ENCODE measurements at regions not wholly inside any gene's neighbourhood (a gene's known extent, or its start where the extent isn't known, plus 50 kb on each side); places are given as distances from the start of the nearest gene placed in this dataset.

GRCh38 chr4:45776146-45776545 lies 347.7 kb downstream of the GABRG1 start:
- DNase-seq: no peak

- DNase-seq: no peak
Observed at GRCh38 chr4:45770958-45771357, 352.9 kb downstream of the GABRG1 start.

- DNase-seq: no peak
Observed at GRCh38 chr4:45765521-45765920, 358.3 kb downstream of the GABRG1 start.

GRCh38 chr4:45751877-45752530 lies 371.9 kb downstream of the GABRG1 start:
- no peak for DNase-seq

- no peak for DNase-seq
Observed at GRCh38 chr4:45750721-45751120, 373.1 kb downstream of the GABRG1 start.

DNA sequence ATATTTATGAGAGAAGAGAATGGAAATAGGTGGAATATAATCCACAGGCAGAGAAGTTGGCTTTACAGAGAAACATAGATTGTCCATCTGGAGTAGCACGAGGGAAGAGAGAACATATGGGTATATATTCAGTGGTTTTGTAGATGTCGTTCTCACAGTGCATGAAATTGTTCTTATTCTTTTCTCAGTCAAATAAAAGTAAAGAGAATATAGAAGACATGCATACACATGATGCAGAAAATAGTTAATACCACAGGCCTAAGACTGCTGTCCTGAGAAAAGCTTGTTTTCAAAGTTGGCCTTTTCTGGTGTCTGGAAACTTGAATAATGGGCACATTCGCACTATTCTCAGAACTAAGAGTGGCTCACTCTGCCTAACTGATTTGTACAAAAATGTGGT lies 378.1 kb downstream of the GABRG1 start:
- no peak for DNase-seq

GRCh38 chr4:45741897-45742296 lies 382.0 kb downstream of the GABRG1 start:
- no peak for DNase-seq

DNA sequence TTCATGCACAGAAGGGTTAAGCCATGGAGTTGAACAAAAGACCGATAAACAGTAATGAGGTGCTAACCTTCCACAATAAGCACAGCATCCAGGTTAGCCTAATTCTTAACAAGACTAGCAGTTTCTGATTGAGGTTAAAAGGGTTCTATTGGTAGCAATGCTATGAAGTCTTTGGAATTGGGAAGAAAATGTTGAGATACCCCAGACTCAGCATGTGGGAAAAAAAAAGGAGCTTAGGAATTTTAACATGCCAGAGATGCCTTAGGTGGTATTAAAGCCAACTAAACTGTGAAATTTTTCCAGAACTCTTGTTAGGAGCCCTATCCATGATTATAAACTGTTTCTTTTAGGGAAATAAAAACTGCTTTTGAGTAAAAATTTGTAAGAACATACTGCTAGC lies 391.7 kb downstream of the GABRG1 start:
- DNase-seq: no peak

DNA sequence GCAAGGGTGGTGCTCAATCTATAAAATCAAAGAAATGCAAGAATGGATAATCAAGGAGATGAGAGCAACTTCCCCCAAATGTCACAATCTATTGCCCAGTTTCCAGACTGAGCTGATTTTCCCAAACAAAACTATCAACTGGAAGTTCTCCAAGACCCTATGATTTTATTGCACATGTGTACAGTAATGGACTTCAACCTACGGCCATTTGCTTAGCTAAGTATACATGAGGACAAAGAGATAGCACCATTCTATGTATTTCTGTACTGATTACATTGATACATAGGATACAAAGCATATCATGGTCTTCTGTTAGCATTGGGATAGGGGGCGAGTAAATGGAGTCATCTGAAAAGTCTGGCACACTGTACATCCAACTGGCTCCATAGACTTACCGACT lies 407.8 kb downstream of the GABRG1 start:
- no peak for DNase-seq

- DNase-seq: no peak
Observed at GRCh38 chr4:45713996-45714395, 409.9 kb downstream of the GABRG1 start.

DNA sequence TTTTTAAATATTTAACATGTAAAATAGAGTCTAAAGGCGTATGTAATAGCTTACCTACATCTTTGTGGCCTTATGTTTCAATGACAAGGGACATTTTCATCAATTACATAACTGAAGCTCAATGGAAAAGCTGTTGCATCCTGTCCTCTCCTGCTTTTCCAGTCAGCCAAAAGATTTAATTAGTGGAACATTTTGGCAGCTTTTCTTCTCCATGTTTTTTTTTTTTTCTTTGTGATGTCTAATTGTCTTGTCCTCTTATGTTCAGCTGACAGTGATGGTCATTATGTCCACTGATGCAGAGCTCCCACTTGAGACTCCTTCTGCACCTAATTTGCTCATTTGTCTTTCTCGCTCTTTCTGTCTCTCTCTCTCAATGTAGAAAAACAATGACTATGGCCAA lies 422.2 kb downstream of the GABRG1 start:
- DNase-seq: no peak

- DNase-seq: no peak
Observed at GRCh38 chr4:45693746-45694145, 430.1 kb downstream of the GABRG1 start.

DNA sequence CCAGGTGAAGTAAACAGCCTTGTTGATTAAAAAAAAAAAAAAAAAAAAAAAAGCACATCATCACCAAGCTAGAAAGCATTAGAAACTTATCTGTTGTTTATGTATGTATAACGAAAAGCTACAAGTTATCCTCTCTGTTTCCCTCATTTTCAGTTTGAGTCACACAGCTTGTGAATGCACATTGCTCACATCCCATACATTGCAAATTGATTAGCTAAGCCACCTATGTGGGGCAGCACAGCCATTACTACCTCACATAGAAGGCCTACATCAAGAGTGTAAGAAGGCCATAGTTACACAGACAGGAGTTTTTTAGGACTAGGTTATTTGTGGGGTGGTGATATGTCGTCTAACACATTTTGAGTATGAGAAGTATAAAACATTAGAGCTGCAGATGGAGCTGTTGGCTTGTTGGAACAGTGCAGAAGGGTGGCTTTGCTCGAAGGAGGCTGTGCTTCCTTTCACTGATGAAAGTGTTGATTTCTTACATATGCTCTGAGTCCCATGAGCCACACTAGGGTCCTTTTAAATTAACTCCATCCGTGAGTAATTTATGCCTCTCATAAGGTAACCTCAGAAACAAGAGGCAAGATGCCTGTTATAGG lies 431.6 kb downstream of the GABRG1 start:
- DNase-seq: no peak

GRCh38 chr4:45688341-45688740 lies 435.5 kb downstream of the GABRG1 start:
- no peak for DNase-seq

DNA sequence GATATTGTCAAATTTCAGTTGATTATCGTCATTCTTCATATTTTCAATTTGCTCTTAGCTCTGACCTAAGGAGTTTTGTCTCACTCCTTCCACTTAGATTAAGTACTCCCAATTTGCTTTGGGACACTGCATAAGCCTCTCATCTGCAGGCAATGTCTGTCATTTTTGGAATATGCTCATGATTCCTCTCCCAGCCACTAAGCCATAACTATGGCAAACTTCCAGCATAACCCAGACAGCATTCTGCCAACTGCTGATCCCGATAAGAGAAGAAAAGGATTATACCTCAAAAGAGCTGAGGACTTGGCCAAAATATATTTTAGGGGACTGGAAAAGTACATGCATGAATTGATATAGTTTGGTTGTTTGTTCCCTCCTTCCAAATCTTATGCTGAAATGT lies 444.4 kb downstream of the GABRG1 start:
- no peak for DNase-seq

GRCh38 chr4:45668128-45668527 lies 455.7 kb downstream of the GABRG1 start:
- DNase-seq: no peak

DNA sequence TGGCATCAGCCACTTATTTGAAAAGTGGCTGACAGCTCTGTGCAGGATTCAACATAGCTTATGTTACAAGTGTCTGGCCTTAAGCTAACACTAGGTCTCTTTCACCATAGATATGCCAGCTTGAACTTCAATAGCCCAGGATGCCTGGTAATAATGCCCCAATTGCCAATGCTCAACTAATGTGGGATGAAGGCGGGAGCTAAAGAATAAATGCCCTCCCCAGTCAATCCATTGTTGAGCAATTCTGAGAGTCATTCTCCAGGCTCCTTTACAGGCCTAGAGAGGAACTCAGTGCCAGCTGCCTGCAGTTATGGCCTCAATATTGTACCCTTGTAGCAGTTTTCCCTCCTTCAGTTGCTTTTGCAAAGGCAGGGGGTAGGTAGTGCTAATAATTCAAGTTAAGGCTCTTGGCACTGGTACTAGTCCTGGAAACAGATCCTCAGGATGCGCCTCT lies 460.2 kb downstream of the GABRG1 start:
- DNase-seq: no peak

GRCh38 chr4:45663003-45663402 lies 460.9 kb downstream of the GABRG1 start:
- DNase-seq: no peak

DNA sequence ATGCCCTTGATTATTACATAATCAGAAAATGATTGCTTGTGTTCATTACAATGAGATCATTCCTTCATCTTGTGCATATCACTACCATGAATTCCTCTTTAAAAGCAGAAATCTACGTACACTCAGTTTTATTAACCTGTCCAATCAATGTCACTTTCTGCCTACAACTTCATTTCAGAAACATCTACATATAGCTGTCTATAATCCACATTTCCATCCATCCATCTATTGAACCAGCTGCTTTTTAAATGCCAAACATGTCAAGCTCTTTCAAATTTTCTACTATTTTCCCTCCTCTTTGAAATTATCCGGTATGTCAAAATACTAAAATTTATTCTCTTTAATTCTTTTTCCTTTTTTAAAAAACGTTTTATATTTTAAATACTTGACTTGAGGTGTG lies 462.0 kb downstream of the GABRG1 start:
- no peak for DNase-seq

DNA sequence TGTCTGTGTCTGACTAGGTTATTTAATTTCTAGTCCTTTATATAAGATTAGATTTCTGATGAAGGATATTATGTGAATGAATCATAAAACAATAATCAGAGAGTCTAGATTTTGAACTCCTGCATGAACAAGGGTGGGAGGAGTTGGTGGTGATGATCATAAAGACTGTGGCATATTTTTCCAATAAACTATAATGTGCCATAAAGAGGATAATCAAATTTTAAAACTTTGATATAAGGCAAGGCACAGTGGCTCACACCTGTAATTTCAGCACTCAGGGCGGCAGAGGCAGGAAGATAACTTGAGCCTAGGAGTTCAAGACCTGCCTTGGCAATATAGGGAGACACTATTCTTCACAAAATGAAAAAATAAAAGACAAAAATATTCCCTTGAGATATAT lies 473.3 kb downstream of the GABRG1 start:
- no peak for DNase-seq

GRCh38 chr4:45648846-45649245 lies 475.0 kb downstream of the GABRG1 start:
- DNase-seq: no peak

GRCh38 chr4:45647823-45648222 lies 476.0 kb downstream of the GABRG1 start:
- DNase-seq: no peak

DNA sequence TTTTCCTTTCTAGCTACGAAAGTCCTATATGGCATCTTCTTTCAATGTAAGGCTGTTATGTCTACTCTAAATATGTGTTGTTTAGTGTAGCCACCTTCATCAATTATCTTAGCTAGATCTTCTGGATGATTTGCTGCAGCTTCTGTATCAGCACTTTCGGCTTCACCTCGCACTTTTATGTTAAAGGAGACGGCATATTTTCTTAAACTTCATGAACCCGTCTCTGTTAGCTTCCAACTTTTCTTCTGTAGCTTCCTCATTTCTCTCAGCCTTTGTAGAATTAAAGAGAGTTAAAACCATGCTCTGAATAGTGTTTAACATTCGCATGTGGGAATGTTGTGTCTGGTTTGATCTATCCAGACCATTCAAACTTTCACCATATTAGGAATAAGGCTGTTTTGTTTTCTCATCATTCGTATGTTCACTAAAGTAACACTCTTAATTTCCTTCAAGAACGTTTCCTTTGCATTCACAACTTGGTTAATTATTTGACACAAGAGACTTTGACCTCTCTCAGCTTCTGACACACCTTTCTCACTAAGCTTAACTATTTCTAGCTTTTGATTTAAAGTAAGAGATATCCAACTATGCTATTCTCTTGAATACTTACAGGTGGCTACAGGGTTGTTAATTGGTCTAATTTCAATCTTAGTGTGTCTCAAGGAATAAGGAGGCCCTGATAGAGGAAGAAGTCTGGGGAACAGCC lies 476.8 kb downstream of the GABRG1 start:
- no peak for DNase-seq

DNA sequence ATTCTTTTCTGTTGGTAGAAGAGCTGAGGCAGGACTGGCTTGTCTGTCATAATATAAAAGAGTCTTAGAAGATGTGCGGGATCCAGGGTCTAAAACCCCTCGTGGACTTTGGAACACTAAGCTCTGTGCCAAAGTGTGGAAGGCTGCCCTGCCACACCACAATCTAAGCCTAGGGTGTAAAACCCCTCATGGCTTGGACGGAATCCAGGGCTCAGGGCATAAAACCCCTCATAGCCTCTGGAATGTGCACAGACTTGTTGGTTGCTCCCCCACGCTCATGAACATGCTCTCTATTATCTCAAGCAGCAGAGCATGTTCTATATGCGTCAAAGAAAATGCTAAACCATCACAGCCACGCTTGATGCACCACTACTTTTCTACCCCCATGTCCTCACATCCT lies 483.6 kb downstream of the GABRG1 start:
- DNase-seq: no peak
